ENCODE measurements at regions not wholly inside any gene's neighbourhood (a gene's known extent, or its start where the extent isn't known, plus 50 kb on each side); places are given as distances from the start of the nearest gene placed in this dataset.
"Not testable (repeated sequence)": the region's sequence is repeated elsewhere in the genome, so short reads cannot be mapped to it uniquely, and the experiment has no call there.

GRCh38 chr14:83004456-83005006 lies 1470.9 kb upstream of the SEL1L start:
- no peak overlapping the region for H3K4me3 ChIP-seq (ENCODE audit: low read depth, low read length)
- no peak for TF ChIP-seq CTCF (IDR thresholded peaks at IDR 0.05; ENCODE audit: low read depth, low read length)

- no peak for TF ChIP-seq CTCF (IDR thresholded peaks at IDR 0.05; ENCODE audit: low read depth, low read length)
Observed at GRCh38 chr14:83006121-83006670, 1472.5 kb upstream of the SEL1L start.

GRCh38 chr14:83007052-83007451 lies 1473.4 kb upstream of the SEL1L start:
- H3K4me3 ChIP-seq (ENCODE audit: low read depth, low read length) = not testable (repeated sequence)

More at GRCh38 chr14:83006121-83006670, 1472.5 kb upstream of the SEL1L start:
- H3K4me3 ChIP-seq (ENCODE audit: low read depth, low read length) = no peak overlapping the region

- TF ChIP-seq CTCF (IDR thresholded peaks at IDR 0.05; ENCODE audit: low read depth, low read length) = no peak
- no peak overlapping the region for H3K4me3 ChIP-seq (ENCODE audit: low read depth, low read length)
Observed at GRCh38 chr14:83007641-83008225, 1474.1 kb upstream of the SEL1L start.

- TF ChIP-seq CTCF (IDR thresholded peaks at IDR 0.05; ENCODE audit: low read depth, low read length) = no peak
- H3K4me3 ChIP-seq (ENCODE audit: low read depth, low read length) = no peak overlapping the region
Observed at GRCh38 chr14:83017296-83017695, 1483.6 kb upstream of the SEL1L start.

- no peak for TF ChIP-seq CTCF (IDR thresholded peaks at IDR 0.05; ENCODE audit: low read depth, low read length)
- H3K4me3 ChIP-seq (ENCODE audit: low read depth, low read length) = no peak overlapping the region
Observed at GRCh38 chr14:83019744-83020414, 1486.2 kb upstream of the SEL1L start.

GRCh38 chr14:83021323-83021722 lies 1487.7 kb upstream of the SEL1L start:
- no peak for TF ChIP-seq CTCF (IDR thresholded peaks at IDR 0.05; ENCODE audit: low read depth, low read length)
- no peak overlapping the region for H3K4me3 ChIP-seq (ENCODE audit: low read depth, low read length)

Data from WI38 (cell line).